Fibroblast of mammary gland (primary cell): ENCODE measurements at regions not wholly inside any gene's neighbourhood (a gene's known extent, or its start where the extent isn't known, plus 50 kb on each side); places are given as distances from the start of the nearest gene placed in this dataset.
"Not testable (repeated sequence)": the region's sequence is repeated elsewhere in the genome, so short reads cannot be mapped to it uniquely, and the experiment has no call there.

Experiments used
- DNase-seq: peaks from one replicate; pipeline ENCODE4 v3.0.0-alpha.2; 2010; ENCODE audit warnings: low read depth
- H3K4me3 ChIP-seq: 2 replicates; pipeline ENCODE4 v1.5.1; 2011; ENCODE audit warnings: low read depth, mild to moderate bottlenecking, low read length, moderate library complexity; ENCODE audit not compliant: control insufficient read depth
- TF ChIP-seq, protein P1 (sequence below): conservative IDR thresholded peaks from 2 replicates; pipeline ENCODE4 v1.5.1; 2011; ENCODE audit warnings: low read depth, low read length, inconsistent platforms; ENCODE audit not compliant: control insufficient read depth, insufficient read depth

GRCh38 chr5:79924936-79925893 is 65.8 kb downstream of the MTX3 start:
- H3K4me3 ChIP-seq = no peak overlapping the region
- peak; percentile 34 for DNase-seq
- TF ChIP-seq, protein P1, sequence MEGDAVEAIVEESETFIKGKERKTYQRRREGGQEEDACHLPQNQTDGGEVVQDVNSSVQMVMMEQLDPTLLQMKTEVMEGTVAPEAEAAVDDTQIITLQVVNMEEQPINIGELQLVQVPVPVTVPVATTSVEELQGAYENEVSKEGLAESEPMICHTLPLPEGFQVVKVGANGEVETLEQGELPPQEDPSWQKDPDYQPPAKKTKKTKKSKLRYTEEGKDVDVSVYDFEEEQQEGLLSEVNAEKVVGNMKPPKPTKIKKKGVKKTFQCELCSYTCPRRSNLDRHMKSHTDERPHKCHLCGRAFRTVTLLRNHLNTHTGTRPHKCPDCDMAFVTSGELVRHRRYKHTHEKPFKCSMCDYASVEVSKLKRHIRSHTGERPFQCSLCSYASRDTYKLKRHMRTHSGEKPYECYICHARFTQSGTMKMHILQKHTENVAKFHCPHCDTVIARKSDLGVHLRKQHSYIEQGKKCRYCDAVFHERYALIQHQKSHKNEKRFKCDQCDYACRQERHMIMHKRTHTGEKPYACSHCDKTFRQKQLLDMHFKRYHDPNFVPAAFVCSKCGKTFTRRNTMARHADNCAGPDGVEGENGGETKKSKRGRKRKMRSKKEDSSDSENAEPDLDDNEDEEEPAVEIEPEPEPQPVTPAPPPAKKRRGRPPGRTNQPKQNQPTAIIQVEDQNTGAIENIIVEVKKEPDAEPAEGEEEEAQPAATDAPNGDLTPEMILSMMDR = peak; percentile 50

DNA sequence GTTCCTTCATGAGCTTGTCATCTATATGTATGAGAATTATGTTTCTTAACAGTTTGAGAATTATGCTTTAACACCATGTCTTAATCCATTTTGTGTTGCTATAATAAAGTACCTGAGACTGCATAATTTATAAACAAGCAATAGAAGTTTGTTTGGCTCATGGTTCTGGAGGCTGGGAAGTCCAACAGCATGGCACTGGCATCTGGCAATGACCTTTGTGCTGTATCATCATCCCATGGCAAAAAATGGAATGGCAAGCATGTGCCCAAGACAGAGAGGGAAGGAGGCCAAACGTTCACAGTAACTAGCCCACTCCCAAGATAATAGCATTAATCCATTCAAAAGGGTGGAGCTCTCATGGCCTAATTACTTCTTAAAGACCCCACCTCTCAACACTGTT is 67.6 kb downstream of the MTX3 start:
- TF ChIP-seq, protein P1 = no peak
- no peak for DNase-seq
- no peak overlapping the region for H3K4me3 ChIP-seq

DNA sequence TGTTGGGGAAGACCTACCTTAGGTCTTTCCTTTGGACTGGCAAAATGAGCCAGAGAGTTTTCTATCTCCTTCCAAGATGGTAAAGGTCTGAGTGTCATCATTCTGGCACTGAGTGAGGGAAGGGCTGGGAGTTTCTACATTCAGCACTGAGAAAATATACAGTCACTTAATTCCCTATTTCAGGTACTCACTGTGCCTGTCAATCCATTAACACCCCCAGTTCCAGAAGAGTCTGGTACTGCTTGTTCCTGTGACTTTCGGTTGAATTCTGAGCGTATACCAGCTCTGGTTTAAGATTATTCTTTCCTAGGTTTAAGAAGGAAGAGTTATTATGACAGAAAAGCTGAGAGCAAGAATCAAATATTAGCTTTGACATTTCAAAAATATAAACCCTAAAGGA is 68.4 kb downstream of the MTX3 start:
- H3K4me3 ChIP-seq = no peak overlapping the region
- no peak for DNase-seq
- TF ChIP-seq, protein P1 = no peak

- H3K4me3 ChIP-seq, DNase-seq: not testable (repeated sequence)
Observed at GRCh38 chr5:79907452-79907851, 83.6 kb downstream of the MTX3 start.

- not testable (repeated sequence) for DNase-seq, H3K4me3 ChIP-seq
Observed at GRCh38 chr5:79902571-79902970, 88.5 kb downstream of the MTX3 start.

DNA sequence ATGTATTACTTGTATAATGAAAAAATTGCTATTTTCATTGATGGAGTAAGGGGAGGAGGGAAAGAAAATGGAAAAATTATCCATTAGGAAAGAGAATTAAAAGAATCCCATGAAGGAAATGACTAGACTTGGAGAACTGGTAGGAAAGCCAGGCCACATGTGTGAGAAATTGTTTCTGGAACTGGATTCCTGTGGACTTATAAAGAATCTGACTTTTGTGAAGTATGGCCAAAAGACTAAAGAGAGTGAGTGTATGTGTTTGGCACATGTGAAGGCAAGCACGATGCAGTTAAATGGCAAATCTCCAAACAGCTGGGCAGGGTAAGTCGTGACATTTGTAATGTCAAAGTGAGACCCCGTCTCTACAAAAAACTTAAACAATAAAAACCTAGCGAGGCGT is 89.4 kb downstream of the MTX3 start:
- no peak overlapping the region for H3K4me3 ChIP-seq
- TF ChIP-seq, protein P1 = no peak
- no peak for DNase-seq

- peak; percentile 25 for DNase-seq
- TF ChIP-seq, protein P1 = no peak
- no peak overlapping the region for H3K4me3 ChIP-seq
Observed at GRCh38 chr5:79898611-79899010, 92.5 kb downstream of the MTX3 start.

GRCh38 chr5:79893976-79894375 is 97.1 kb downstream of the MTX3 start:
- DNase-seq = no peak
- no peak overlapping the region for H3K4me3 ChIP-seq
- TF ChIP-seq, protein P1 = no peak
